ENCODE measurements at regions not wholly inside any gene's neighbourhood (a gene's known extent, or its start where the extent isn't known, plus 50 kb on each side); places are given as distances from the start of the nearest gene placed in this dataset.

DNA sequence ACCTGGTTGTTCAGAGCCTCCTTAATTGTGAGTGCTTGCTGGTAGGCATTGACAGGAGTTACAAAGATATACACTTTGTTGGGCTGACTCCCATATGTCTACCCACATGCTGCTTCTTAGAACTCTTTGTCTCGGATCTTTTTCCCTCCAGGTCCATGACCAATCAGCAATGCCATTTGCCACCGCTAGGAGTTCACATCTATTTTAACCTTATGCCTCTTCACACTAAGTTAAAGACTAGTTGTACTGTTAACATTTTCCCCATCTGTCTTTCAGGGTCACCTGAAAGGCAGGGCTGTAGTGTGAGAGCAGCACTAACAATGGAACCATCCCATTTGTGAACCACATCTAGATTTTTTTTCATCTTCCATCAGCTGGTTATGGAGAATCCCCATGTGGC, 226.7 kb upstream of the NPY start:
- H3K4me1 ChIP-seq, result no peaks in the 10 kb centered on the region
- H3K27me3 ChIP-seq, result no peaks in the 10 kb centered on the region
- DNase-seq, result no peak
- no peak overlapping the region for H3K27ac ChIP-seq
- no peak for TF ChIP-seq POLR2A (IDR thresholded peaks at IDR 0.05)
- TF ChIP-seq, protein P1, sequence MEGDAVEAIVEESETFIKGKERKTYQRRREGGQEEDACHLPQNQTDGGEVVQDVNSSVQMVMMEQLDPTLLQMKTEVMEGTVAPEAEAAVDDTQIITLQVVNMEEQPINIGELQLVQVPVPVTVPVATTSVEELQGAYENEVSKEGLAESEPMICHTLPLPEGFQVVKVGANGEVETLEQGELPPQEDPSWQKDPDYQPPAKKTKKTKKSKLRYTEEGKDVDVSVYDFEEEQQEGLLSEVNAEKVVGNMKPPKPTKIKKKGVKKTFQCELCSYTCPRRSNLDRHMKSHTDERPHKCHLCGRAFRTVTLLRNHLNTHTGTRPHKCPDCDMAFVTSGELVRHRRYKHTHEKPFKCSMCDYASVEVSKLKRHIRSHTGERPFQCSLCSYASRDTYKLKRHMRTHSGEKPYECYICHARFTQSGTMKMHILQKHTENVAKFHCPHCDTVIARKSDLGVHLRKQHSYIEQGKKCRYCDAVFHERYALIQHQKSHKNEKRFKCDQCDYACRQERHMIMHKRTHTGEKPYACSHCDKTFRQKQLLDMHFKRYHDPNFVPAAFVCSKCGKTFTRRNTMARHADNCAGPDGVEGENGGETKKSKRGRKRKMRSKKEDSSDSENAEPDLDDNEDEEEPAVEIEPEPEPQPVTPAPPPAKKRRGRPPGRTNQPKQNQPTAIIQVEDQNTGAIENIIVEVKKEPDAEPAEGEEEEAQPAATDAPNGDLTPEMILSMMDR (IDR thresholded peaks at IDR 0.05), result no peak
- H3K4me3 ChIP-seq, result no peak overlapping the region
- no peak for ATAC-seq
- WGBS (ENCODE audit: insufficient coverage, low coverage, low lambda C conversion rate, missing lambda C conversion rate), result 64% methylated on average over 2 of the region's 2 CpGs
- H3K36me3 ChIP-seq, result no peaks in the 10 kb centered on the region
- no peaks in the 10 kb centered on the region for H3K9me3 ChIP-seq
- intact Hi-C loops (cut with DNase I), result no loop called here

DNA sequence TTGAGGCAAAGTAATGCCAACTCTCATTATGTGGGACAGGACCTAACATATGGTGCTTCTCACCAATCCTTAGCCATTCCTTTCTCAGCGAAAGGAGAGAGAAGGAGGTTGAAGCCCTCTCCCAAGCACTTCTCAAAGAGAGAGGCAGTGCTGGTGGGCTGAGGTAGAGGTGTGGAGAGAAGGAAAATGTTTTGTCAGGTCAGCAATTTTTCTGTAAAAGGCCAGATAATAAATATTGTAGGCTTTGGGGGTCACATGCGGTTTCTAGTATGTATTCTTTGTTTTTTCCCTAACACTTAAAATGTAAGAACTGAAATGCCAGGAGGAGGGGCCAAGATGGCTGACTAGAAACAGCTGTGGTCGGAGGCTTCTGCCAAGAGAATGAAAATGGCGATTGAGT, 225.0 kb upstream of the NPY start:
- Histone ChIP-seq H3K27me3 (no peaks in the 10 kb centered on the region), H3K4me3 (no peak overlapping the region), H3K4me1 (no peaks in the 10 kb centered on the region), H3K27ac (no peak overlapping the region), H3K36me3 (no peaks in the 10 kb centered on the region), H3K9me3 (no peaks in the 10 kb centered on the region)
- ATAC-seq (no peak), DNase-seq (no peak)
- TF ChIP-seq, protein P1 (IDR thresholded peaks at IDR 0.05), result no peak
- no peak for TF ChIP-seq POLR2A (IDR thresholded peaks at IDR 0.05)
- WGBS (ENCODE audit: insufficient coverage, low coverage, low lambda C conversion rate, missing lambda C conversion rate), result 67% methylated on average over 3 of the region's 4 CpGs
- intact Hi-C loops (cut with DNase I), result no loop called here

DNA sequence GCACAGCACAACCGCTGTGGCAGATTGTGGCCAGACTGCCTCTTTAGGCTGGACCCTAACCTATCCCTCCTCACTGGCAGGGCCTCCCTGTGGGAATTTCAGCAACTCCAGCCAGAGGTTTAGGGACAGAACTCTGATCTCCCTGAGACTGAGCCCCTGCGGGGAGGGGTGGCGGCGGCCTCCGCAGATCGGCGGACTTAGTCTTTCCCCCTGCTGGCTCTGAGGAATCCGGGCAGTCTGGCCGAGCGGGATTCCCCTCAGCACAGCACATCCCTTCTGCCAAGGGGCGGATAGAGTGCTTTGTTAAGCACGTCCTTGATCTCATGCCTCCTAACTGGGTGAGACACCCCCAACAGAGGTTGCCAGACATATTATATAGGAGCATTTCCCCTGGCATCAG, 224.2 kb upstream of the NPY start:
- Histone ChIP-seq H3K4me3 (no peak overlapping the region), H3K9me3 (no peaks in the 10 kb centered on the region), H3K27ac (no peak overlapping the region), H3K27me3 (no peaks in the 10 kb centered on the region), H3K36me3 (no peaks in the 10 kb centered on the region), H3K4me1 (no peaks in the 10 kb centered on the region)
- 67% methylated on average over 1 of the region's 12 CpGs for WGBS (ENCODE audit: insufficient coverage, low coverage, low lambda C conversion rate, missing lambda C conversion rate)
- no peak for DNase-seq
- no peak for ATAC-seq
- TF ChIP-seq, protein P1 (IDR thresholded peaks at IDR 0.05), result no peak
- TF ChIP-seq POLR2A (IDR thresholded peaks at IDR 0.05), result no peak
- intact Hi-C loops (cut with DNase I), result no loop called here

- 76% methylated on average over 5 of the region's 6 CpGs for WGBS (ENCODE audit: insufficient coverage, low coverage, low lambda C conversion rate, missing lambda C conversion rate)
These were observed 220.3 kb upstream of the NPY start for GRCh38 chr7:24063721-24064120.

More at GRCh38 chr7:24063721-24064120, 220.3 kb upstream of the NPY start:
- no peak for ATAC-seq
- intact Hi-C loops (cut with DNase I), result no loop called here
- Histone ChIP-seq H3K9me3 (no peaks in the 10 kb centered on the region), H3K27ac (no peak overlapping the region), H3K4me3 (no peak overlapping the region), H3K27me3 (no peaks in the 10 kb centered on the region), H3K36me3 (no peaks in the 10 kb centered on the region), H3K4me1 (no peaks in the 10 kb centered on the region)
- no peak for DNase-seq
- TF ChIP-seq, protein P1 (IDR thresholded peaks at IDR 0.05), result no peak
- TF ChIP-seq POLR2A (IDR thresholded peaks at IDR 0.05), result no peak
